Cardiac muscle cell (in vitro differentiated cells and primary cell): ENCODE measurements at regions not wholly inside any gene's neighbourhood (a gene's known extent, or its start where the extent isn't known, plus 50 kb on each side); places are given as distances from the start of the nearest gene placed in this dataset.

Source experiments
- DNase-seq, 2 donors: peaks; one replicate each; pipeline versions ENCODE4 v3.0.0 to v3.0.0-alpha.2; 2010 to 2017; ENCODE audit warnings: low read depth in 1 of 2, low spot score in 1 of 2
- H3K27ac ChIP-seq: fragments of 200-600 bp; sonication (generic); 2 replicates; pipeline ENCODE4 v1.5.1; 2016
- H3K27me3 ChIP-seq: fragments of 200-600 bp; sonication (generic); 2 replicates; pipeline ENCODE4 v1.6.0; 2016; ENCODE audit warnings: control low read depth
- H3K36me3 ChIP-seq: fragments of 200-600 bp; sonication (generic); 2 replicates; pipeline ENCODE4 v1.5.1; 2016; ENCODE audit warnings: control low read depth
- H3K4me1 ChIP-seq: fragments of 200-600 bp; sonication (generic); 2 replicates; pipeline ENCODE4 v1.8.1; 2017; ENCODE audit warnings: low read depth, mild to moderate bottlenecking, mixed run types
- H3K4me3 ChIP-seq: fragments of 200-600 bp; sonication (generic); 2 replicates; pipeline ENCODE4 v1.5.1; 2016; ENCODE audit warnings: mild to moderate bottlenecking
- H3K9me3 ChIP-seq: fragments of 200-600 bp; sonication (generic); 2 replicates; pipeline ENCODE4 v1.5.1; 2017; ENCODE audit warnings: low read depth, mild to moderate bottlenecking, control low read depth
- TF ChIP-seq, protein P1 (sequence below): IDR thresholded peaks from 2 replicates; pipeline ENCODE4 v1.5.1; 2012; ENCODE audit warnings: low read depth, mild to moderate bottlenecking, low read length

DNA sequence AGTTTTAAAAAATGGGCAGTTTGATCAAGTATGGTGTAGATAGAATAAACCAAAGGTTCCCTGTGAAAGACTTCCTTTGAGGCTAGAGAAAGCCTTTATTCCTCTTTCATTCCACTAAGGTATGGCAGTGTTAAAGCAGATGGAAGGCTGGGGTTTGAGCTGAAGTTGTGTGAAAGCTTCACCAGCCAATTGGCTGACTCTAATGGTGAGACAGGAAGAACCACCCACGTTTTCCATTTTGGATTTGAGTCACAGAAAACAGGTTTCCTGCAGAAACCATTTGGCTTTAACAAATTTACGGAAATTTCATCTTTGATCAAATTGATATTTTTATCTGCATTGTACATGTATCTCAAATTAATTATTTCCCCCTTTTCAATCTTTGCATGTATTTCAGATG, 455.0 kb downstream of the PCNX1 start:
- Histone ChIP-seq H3K4me1 (peaks cover 19% of the 10 kb centered on the region), H3K9me3 (no peaks in the 10 kb centered on the region), H3K27ac (no peak overlapping the region), H3K27me3 (no peaks in the 10 kb centered on the region), H3K4me3 (no peak overlapping the region), H3K36me3 (no peaks in the 10 kb centered on the region)
- TF ChIP-seq, protein P1, sequence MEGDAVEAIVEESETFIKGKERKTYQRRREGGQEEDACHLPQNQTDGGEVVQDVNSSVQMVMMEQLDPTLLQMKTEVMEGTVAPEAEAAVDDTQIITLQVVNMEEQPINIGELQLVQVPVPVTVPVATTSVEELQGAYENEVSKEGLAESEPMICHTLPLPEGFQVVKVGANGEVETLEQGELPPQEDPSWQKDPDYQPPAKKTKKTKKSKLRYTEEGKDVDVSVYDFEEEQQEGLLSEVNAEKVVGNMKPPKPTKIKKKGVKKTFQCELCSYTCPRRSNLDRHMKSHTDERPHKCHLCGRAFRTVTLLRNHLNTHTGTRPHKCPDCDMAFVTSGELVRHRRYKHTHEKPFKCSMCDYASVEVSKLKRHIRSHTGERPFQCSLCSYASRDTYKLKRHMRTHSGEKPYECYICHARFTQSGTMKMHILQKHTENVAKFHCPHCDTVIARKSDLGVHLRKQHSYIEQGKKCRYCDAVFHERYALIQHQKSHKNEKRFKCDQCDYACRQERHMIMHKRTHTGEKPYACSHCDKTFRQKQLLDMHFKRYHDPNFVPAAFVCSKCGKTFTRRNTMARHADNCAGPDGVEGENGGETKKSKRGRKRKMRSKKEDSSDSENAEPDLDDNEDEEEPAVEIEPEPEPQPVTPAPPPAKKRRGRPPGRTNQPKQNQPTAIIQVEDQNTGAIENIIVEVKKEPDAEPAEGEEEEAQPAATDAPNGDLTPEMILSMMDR = no peak
- no peak for DNase-seq

DNA sequence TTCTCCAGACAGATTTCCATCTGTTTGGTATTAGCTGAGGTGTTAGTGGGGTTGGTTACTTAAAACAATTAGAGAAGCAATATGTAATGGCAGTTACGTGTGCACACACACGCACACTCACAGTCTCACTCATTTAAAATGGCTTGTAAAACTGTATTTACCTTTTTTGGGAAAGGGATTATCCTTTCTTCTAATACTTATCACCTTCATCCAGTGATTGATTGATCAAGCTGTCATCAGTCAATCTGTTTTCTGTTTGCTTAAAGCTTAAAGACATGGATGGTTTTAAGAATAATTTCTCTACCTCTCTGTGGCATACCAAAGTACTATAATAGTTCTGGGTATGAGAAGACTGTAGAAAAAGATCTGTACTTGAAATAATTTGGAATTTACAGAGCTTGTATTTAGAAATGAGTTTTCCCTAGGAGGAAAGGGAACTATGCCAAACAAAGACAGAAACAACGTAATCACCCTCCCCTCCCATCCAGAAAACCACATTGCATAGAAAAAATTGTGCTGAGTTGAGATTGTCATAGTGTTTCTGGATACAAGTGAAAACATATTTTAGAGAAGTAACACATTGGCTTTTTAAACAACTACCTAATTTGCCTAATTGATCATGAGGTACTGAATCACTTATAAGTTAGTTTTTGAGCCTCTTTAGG, 455.8 kb downstream of the PCNX1 start:
- DNase-seq = peak in 1 of 2 donors; percentile 88
- H3K4me3 ChIP-seq = no peak overlapping the region
- no peak overlapping the region for H3K27ac ChIP-seq
- H3K27me3 ChIP-seq = no peaks in the 10 kb centered on the region
- peaks cover 19% of the 10 kb centered on the region for H3K4me1 ChIP-seq
- H3K36me3 ChIP-seq = no peaks in the 10 kb centered on the region
- TF ChIP-seq, protein P1 = no peak
- H3K9me3 ChIP-seq = no peaks in the 10 kb centered on the region

DNA sequence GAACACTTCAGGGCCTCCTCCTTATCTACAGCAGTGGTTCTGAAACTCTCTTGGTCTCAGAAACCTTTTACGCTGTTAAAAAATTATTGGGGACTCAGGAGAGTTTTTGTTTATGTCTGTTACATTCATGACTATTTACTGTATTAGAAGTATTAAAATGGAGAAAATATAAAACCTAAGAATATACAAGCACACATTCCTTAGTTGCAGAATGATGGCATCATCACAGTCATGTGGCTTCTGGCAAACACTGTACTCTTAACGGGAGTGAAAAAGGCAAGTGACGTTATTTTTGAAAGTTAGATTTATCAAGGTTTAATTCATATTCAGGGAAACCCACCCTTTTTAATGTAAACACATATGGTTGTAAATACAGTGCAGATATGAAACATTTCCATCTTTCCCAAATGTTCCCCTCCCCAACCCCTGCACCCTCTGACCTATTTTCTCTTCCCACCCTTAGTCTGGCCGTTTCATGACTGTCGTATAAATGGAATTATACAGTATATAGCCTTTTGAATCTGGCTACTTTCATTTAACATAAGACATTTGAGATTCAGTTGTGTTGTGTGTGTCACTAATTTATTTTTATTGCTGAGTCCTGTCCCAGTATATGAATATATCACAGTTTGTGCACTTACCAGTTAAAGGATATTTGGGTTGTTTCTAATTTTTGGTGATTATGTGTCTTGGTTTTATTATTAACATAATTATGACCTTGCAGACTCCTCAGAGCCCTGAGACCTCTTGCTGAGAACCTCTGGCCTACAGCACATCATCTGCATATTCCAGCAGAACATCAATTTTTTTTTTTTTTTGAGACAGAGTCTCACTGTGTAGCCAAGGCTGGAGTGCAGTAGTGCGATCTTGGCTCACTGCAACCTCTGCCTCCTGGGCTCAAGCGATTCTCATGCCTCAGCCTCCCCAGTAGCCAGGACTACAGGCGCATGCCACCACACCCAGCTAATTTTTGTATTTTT, 457.0 kb downstream of the PCNX1 start:
- H3K27me3 ChIP-seq = no peaks in the 10 kb centered on the region
- H3K27ac ChIP-seq = no peak overlapping the region
- DNase-seq = peak in 1 of 2 donors; percentile 80
- TF ChIP-seq, protein P1 = no peak
- no peak overlapping the region for H3K4me3 ChIP-seq
- H3K36me3 ChIP-seq = no peaks in the 10 kb centered on the region
- peaks cover 19% of the 10 kb centered on the region for H3K4me1 ChIP-seq
- H3K9me3 ChIP-seq = no peaks in the 10 kb centered on the region

DNA sequence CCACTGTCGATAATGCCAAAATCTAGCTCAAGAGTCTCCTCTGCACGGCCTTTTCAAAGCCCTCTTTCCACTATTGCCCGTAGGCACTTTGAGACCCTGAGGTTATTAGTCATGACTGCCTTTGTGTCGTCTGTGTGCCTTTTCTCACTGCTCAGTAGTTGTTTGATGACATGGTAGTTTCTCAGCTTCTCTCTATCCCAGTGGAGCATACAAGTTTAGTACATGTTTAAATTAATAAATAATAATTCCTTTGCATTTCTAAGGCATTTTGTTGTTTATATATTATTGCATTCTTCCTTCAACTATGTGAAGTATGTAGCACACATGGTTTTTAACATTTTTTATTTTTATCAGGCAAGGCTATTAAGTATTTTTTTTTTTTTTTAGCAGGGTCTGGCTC, 458.1 kb downstream of the PCNX1 start:
- peaks cover 19% of the 10 kb centered on the region for H3K4me1 ChIP-seq
- TF ChIP-seq, protein P1 = no peak
- no peaks in the 10 kb centered on the region for H3K27me3 ChIP-seq
- H3K36me3 ChIP-seq = no peaks in the 10 kb centered on the region
- H3K27ac ChIP-seq = no peak overlapping the region
- no peaks in the 10 kb centered on the region for H3K9me3 ChIP-seq
- no peak overlapping the region for H3K4me3 ChIP-seq
- DNase-seq = no peak

DNA sequence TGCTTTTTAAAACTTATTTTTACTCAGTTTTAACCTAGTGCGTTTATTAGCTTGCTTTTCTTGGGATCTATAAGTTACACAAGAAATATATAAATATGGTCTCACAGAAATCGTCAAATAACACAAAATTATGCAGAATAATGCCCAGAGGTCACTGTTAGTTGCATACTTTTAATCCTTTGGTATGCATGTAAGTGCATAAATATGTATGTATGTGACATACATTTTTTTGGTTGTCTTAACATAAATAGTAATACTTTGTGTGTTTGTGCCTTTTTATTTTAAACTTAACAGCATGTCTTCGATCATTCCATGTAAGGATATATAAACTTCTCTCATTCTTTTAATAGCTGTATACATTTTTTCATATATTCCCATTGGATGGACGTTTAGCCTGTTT, 459.6 kb downstream of the PCNX1 start:
- H3K4me3 ChIP-seq = no peak overlapping the region
- no peaks in the 10 kb centered on the region for H3K36me3 ChIP-seq
- H3K27ac ChIP-seq = no peak overlapping the region
- TF ChIP-seq, protein P1 = no peak
- peaks cover 19% of the 10 kb centered on the region for H3K4me1 ChIP-seq
- H3K9me3 ChIP-seq = no peaks in the 10 kb centered on the region
- no peaks in the 10 kb centered on the region for H3K27me3 ChIP-seq
- no peak for DNase-seq
